CD4-positive, alpha-beta memory T cell (primary cell): ENCODE measurements at regions not wholly inside any gene's neighbourhood (a gene's known extent, or its start where the extent isn't known, plus 50 kb on each side); places are given as distances from the start of the nearest gene placed in this dataset.

Source experiments
- CTCF ChIA-PET: fragments of 350-600 bp; sonication (Branson Sonifier 250); formaldehyde crosslinking; loops from one replicate; lab custom pipeline; 2021; ENCODE audit warnings: inconsistent platforms; ENCODE audit not compliant: partially characterized antibody; lab: Charles Lee
- POLR2A ChIA-PET: fragments of 350-600 bp; sonication (Branson Sonifier 250); formaldehyde crosslinking; loops from one replicate; lab custom pipeline; 2021; ENCODE audit not compliant: partially characterized antibody; lab: Charles Lee
- DNase-seq, 5 donors: peaks; one replicate each; pipeline versions ENCODE4 v3.0.0 to v3.0.0-alpha.2; 2020 to 2022; ENCODE audit warnings: mixed read lengths in 1 of 5
- H3K27ac ChIP-seq: one replicate; pipeline ENCODE4 v1.7.0; 2013; ENCODE audit warnings: low read depth, low read length
- H3K27me3 ChIP-seq: 2 replicates; pipeline ENCODE4 v1.7.0; 2013; ENCODE audit warnings: mild to moderate bottlenecking, low read length, moderate library complexity; ENCODE audit not compliant: insufficient read depth
- H3K36me3 ChIP-seq: 2 replicates; pipeline ENCODE4 v1.7.0; 2013; ENCODE audit warnings: mild to moderate bottlenecking, low read length, moderate library complexity; ENCODE audit not compliant: insufficient read depth
- H3K4me1 ChIP-seq: 2 replicates; pipeline ENCODE4 v1.7.0; 2013; ENCODE audit warnings: mild to moderate bottlenecking, low read length, moderate library complexity; ENCODE audit not compliant: insufficient read depth
- H3K4me3 ChIP-seq, 2 donors: one replicate each; pipeline ENCODE4 v1.7.0; 2013; ENCODE audit warnings: low read length in 2 of 2, mild to moderate bottlenecking in 1 of 2
- H3K9me3 ChIP-seq, 2 donors: one replicate each; pipeline ENCODE4 v1.7.0; 2013; ENCODE audit warnings: low read length in 2 of 2, control low read depth in 1 of 2; ENCODE audit not compliant: control insufficient read depth in 1 of 2
- H3K27ac Mint-ChIP-seq, 7 donors: one replicate each; pipeline ENCODE4 v1.8.0; 2020 to 2021; ENCODE audit warnings: mixed read lengths in 7 of 7, mild to moderate bottlenecking in 6 of 7, inconsistent platforms in 3 of 7, moderate library complexity in 3 of 7
- H3K27me3 Mint-ChIP-seq, 2 donors: one replicate each; pipeline ENCODE4 v1.8.0; 2020 to 2021; ENCODE audit warnings: mixed read lengths in 2 of 2
- H3K36me3 Mint-ChIP-seq, 2 donors: one replicate each; pipeline ENCODE4 v1.8.0; 2020 to 2021; ENCODE audit warnings: mixed read lengths in 2 of 2, inconsistent platforms in 1 of 2, mild to moderate bottlenecking in 1 of 2
- H3K4me1 Mint-ChIP-seq, 4 donors: one replicate each; pipeline ENCODE4 v1.8.0; 2020 to 2021; ENCODE audit warnings: mixed read lengths in 4 of 4, mild to moderate bottlenecking in 1 of 4
- H3K4me3 Mint-ChIP-seq, 8 donors: one replicate each; pipeline ENCODE4 v1.8.0; 2020 to 2021; ENCODE audit warnings: mixed read lengths in 8 of 8, mild to moderate bottlenecking in 7 of 8, moderate library complexity in 6 of 8, inconsistent platforms in 3 of 8
- H3K9me3 Mint-ChIP-seq, 8 donors: one replicate each; pipeline ENCODE4 v1.8.0; 2020 to 2021; ENCODE audit warnings: mixed read lengths in 8 of 8, mild to moderate bottlenecking in 5 of 8, inconsistent platforms in 3 of 8, moderate library complexity in 1 of 8
- intact Hi-C: fragments of 100-400 bp; cut with micrococcal nuclease; formaldehyde crosslinking; loops from one replicate; pipeline ENCODE4 v1.15.1; 2023

DNA sequence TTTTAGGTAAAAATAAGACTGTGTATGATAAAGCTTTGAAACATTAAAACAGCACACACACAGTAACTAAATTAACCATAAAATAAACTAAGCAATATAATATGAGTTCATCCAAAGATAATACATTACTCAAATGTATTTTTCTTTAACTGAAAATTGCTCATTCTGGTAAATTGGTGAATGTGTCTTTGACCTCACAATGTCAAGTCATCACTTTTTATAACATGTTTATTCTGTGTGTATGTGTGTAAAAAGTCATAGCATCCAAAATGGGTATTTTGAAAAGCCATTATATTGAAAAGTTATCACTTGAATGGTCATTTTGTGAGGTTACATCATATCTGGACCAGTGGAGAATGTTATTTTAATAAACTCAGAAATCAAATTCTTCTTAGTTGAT is 724.6 kb downstream of the ADGRL2 start:
- no peak overlapping the region for H3K4me3 ChIP-seq
- Mint-ChIP-seq H3K27ac (no peak overlapping the region), H3K36me3 (no peaks in the 10 kb centered on the region), H3K4me3 (no peak overlapping the region), H3K4me1 (no peaks in the 10 kb centered on the region), H3K27me3 (no peaks in the 10 kb centered on the region), H3K9me3 (peaks cover 0 to 9% (median 2%) of the 10 kb centered on the region in 8 donors)
- CTCF ChIA-PET, result no interaction called here
- POLR2A ChIA-PET, result no interaction called here
- no peaks in the 10 kb centered on the region for H3K36me3 ChIP-seq
- intact Hi-C loops, result no loop called here
- H3K27ac ChIP-seq, result no peak overlapping the region
- H3K9me3 ChIP-seq, result no peaks in the 10 kb centered on the region
- no peaks in the 10 kb centered on the region for H3K4me1 ChIP-seq
- H3K27me3 ChIP-seq, result no peaks in the 10 kb centered on the region
- no peak for DNase-seq

DNA sequence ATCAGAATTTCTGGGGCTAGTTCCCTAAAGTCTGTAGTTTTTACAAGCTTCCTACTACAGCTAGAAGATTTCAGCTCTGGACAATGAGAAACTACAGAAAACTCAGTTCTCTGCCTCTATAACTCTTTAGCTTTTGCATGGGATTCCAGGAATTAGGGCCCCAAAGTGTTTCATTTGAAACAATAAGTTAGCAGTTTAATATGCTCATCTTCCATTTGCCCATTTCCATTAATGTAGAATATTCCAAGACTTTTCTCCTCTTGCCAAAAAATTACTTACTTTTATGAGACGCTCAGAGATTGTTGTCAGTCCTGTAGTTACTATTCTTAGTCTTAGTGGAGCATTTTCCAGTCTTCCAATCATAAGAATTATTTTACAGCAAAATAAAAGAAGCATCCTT is 719.9 kb downstream of the ADGRL2 start:
- H3K4me3 ChIP-seq, result no peak overlapping the region
- DNase-seq, result no peak
- no peaks in the 10 kb centered on the region for H3K36me3 Mint-ChIP-seq
- H3K4me3 Mint-ChIP-seq, result no peak overlapping the region
- H3K9me3 ChIP-seq, result no peaks in the 10 kb centered on the region
- H3K4me1 Mint-ChIP-seq, result no peaks in the 10 kb centered on the region
- H3K4me1 ChIP-seq, result no peaks in the 10 kb centered on the region
- intact Hi-C loops, result no loop called here
- H3K27ac ChIP-seq, result no peak overlapping the region
- H3K36me3 ChIP-seq, result no peaks in the 10 kb centered on the region
- CTCF ChIA-PET, result interaction anchor here (1.0 kb wide), 1 partner anchor 39 kb away, joined by 3 read pairs; no protein-coding TSS in a partner anchor
- H3K27ac Mint-ChIP-seq, result no peak overlapping the region
- peaks cover 0 to 3% (median 0%) of the 10 kb centered on the region in 8 donors for H3K9me3 Mint-ChIP-seq
- no peaks in the 10 kb centered on the region for H3K27me3 ChIP-seq
- POLR2A ChIA-PET, result no interaction called here
- no peaks in the 10 kb centered on the region for H3K27me3 Mint-ChIP-seq

DNA sequence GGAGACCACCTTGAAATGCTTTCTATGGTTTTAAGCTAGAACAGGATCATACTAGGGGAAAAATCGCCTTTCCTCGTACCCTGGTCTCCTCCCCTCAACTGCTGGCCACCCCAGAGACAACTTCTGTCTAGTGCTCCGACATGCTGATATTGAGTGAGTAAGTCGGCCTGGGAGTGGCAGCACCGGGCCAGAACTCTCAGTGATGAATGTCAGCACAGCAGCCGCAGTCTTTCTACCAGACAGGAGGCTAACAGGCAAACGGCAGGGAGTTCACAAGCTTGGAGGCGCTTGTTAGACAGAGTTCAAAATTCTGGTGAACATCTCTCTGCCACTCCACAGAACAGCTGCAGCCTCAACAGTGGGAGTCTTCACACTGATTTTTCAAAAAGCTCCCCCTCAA is 716.9 kb downstream of the ADGRL2 start:
- DNase-seq, result no peak
- H3K4me1 ChIP-seq, result no peaks in the 10 kb centered on the region
- H3K27ac Mint-ChIP-seq, result no peak overlapping the region
- POLR2A ChIA-PET, result no interaction called here
- H3K4me3 ChIP-seq, result no peak overlapping the region
- no peaks in the 10 kb centered on the region for H3K27me3 Mint-ChIP-seq
- H3K9me3 Mint-ChIP-seq, result peaks cover 0 to 3% (median 0%) of the 10 kb centered on the region in 8 donors
- intact Hi-C loops, result no loop called here
- no peak overlapping the region for H3K4me3 Mint-ChIP-seq
- no peaks in the 10 kb centered on the region for H3K9me3 ChIP-seq
- no peak overlapping the region for H3K27ac ChIP-seq
- H3K27me3 ChIP-seq, result no peaks in the 10 kb centered on the region
- no peaks in the 10 kb centered on the region for H3K4me1 Mint-ChIP-seq
- CTCF ChIA-PET, result no interaction called here
- H3K36me3 ChIP-seq, result no peaks in the 10 kb centered on the region
- H3K36me3 Mint-ChIP-seq, result no peaks in the 10 kb centered on the region

DNA sequence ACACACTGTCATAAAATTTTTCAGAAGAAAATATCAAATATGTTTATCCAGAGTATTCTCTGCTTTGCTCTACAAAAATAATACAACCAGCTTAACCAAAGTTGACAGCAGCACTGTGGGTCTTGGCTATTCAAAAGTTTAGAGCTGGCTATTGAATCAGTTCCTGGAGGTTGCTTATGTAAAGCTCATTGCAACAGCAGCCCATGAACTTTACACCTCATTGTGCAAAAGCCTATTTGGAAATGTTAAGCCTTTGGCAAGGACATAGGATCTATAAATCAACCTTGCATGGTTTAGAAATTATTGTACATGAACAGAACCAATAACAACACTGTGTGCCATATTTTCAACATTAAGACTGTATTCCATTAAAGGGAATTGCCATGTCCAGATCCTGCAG is 714.9 kb downstream of the ADGRL2 start:
- no peaks in the 10 kb centered on the region for H3K27me3 Mint-ChIP-seq

DNA sequence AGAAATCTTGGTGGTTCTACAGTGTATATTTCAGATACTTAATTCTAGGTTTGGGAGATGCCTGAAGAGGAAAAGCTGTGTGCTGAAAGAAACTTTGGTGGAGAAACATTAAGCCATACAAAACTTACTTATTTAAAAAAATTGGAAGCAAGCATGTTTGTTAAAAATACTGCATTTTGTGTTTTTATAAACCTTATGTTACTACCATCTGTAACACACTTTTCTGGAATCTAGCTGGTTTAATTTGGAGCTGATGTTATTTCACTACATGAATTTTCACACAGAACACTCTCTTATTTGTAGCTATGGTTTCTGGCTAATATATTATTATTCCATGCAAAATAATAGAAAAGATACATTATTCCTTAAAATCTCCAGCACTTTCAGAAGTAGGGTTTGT is 710.7 kb downstream of the ADGRL2 start:
- intact Hi-C loops, result no loop called here
- ChIA-PET CTCF (no interaction called here), POLR2A (no interaction called here)
- no peaks in the 10 kb centered on the region for H3K27me3 ChIP-seq
- H3K27ac Mint-ChIP-seq, result no peak overlapping the region
- H3K4me1 Mint-ChIP-seq, result no peaks in the 10 kb centered on the region
- no peaks in the 10 kb centered on the region for H3K4me1 ChIP-seq
- no peaks in the 10 kb centered on the region for H3K27me3 Mint-ChIP-seq
- no peaks in the 10 kb centered on the region for H3K36me3 Mint-ChIP-seq
- peaks cover 0 to 9% (median 0%) of the 10 kb centered on the region in 8 donors for H3K9me3 Mint-ChIP-seq
- H3K36me3 ChIP-seq, result no peaks in the 10 kb centered on the region
- H3K4me3 Mint-ChIP-seq, result no peak overlapping the region
- no peak overlapping the region for H3K27ac ChIP-seq
- no peak overlapping the region for H3K4me3 ChIP-seq
- no peak for DNase-seq
- H3K9me3 ChIP-seq, result no peaks in the 10 kb centered on the region

More for the DNA sequence above, 714.9 kb downstream of the ADGRL2 start:
- Mint-ChIP-seq H3K9me3 (peaks cover 0 to 4% (median 0%) of the 10 kb centered on the region in 8 donors), H3K4me1 (no peaks in the 10 kb centered on the region), H3K27ac (no peak overlapping the region), H3K36me3 (no peaks in the 10 kb centered on the region), H3K4me3 (no peak overlapping the region)
- no peak for DNase-seq
- ChIA-PET POLR2A (no interaction called here), CTCF (no interaction called here)
- Histone ChIP-seq H3K27ac (no peak overlapping the region), H3K9me3 (no peaks in the 10 kb centered on the region), H3K36me3 (no peaks in the 10 kb centered on the region), H3K4me3 (no peak overlapping the region), H3K27me3 (no peaks in the 10 kb centered on the region), H3K4me1 (no peaks in the 10 kb centered on the region)
- intact Hi-C loops, result no loop called here

DNA sequence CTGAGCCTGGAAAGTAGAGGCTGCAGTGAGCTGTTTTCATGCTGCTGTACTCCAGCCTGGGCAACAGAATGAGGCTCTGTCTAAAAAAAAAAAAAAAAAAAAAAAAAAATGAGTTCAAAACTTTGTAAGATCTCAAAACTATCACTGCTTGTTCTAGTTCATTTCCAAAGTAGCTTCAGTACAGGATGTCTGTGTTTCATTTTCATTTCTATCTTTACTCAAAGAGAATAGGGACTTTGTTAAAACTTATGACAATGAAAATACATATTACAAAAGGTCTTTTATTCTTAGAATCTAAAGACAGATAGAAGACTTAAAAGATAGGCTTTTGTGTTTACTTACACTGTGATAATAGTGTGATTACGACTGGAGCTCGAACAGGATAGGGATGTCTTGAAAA is 709.7 kb downstream of the ADGRL2 start:
- Mint-ChIP-seq H3K27ac (no peak overlapping the region), H3K9me3 (peaks cover 0 to 13% (median 1%) of the 10 kb centered on the region in 8 donors), H3K36me3 (no peaks in the 10 kb centered on the region), H3K27me3 (no peaks in the 10 kb centered on the region), H3K4me1 (no peaks in the 10 kb centered on the region), H3K4me3 (no peak overlapping the region)
- Histone ChIP-seq H3K27me3 (no peaks in the 10 kb centered on the region), H3K4me3 (no peak overlapping the region), H3K9me3 (no peaks in the 10 kb centered on the region), H3K4me1 (no peaks in the 10 kb centered on the region), H3K36me3 (no peaks in the 10 kb centered on the region), H3K27ac (no peak overlapping the region)
- no peak for DNase-seq
- ChIA-PET POLR2A (no interaction called here), CTCF (no interaction called here)
- intact Hi-C loops, result no loop called here

DNA sequence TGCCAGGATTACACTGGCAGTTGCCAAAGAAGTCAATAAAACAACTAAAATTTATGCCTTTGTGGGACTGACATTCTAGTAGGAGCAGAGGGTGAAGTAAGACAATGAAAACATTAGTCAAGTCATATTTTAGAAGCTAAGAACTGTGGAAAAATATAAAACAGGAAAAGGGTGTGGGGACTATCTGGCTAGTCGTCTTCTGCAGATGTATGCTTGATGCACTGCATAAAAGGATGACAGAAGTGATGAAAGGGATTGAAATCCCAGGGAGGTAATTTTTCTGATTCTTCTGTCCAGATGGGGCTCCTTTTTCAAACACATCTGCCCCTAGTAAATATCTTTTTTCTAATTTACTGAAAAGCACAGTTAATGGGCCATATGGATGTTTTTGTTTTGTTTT is 706.3 kb downstream of the ADGRL2 start:
- H3K27ac Mint-ChIP-seq, result no peak overlapping the region
- no peak overlapping the region for H3K4me3 Mint-ChIP-seq
- Histone ChIP-seq H3K36me3 (no peaks in the 10 kb centered on the region), H3K4me3 (no peak overlapping the region), H3K9me3 (no peaks in the 10 kb centered on the region), H3K27ac (no peak overlapping the region), H3K4me1 (no peaks in the 10 kb centered on the region), H3K27me3 (no peaks in the 10 kb centered on the region)
- H3K9me3 Mint-ChIP-seq, result peaks cover 0 to 17% (median 2%) of the 10 kb centered on the region in 8 donors
- ChIA-PET POLR2A (no interaction called here), CTCF (no interaction called here)
- no peaks in the 10 kb centered on the region for H3K4me1 Mint-ChIP-seq
- no peaks in the 10 kb centered on the region for H3K36me3 Mint-ChIP-seq
- intact Hi-C loops, result no loop called here
- DNase-seq, result no peak
- no peaks in the 10 kb centered on the region for H3K27me3 Mint-ChIP-seq

DNA sequence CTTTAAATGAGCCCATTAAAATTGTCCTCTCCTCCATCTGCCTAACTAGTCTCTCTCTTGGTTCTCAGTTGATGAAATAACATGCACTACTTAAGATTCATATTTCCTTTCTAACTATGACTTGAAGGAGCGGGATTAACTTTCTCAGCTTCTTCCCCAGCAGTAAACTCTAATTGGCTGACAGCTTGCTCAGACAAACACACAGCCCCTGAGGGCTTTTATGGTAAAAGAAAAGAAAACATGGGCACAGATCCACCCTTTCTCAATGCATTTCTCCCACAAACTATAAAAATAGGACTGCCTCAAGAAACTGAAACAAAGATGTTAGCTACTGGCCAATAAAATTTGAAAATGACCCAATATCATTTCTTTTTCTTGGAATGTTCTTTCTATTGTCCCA is 703.1 kb downstream of the ADGRL2 start:
- no peaks in the 10 kb centered on the region for H3K4me1 Mint-ChIP-seq

More for the DNA sequence above, 703.1 kb downstream of the ADGRL2 start:
- DNase-seq, result no peak
- H3K36me3 Mint-ChIP-seq, result no peaks in the 10 kb centered on the region
- ChIA-PET CTCF (no interaction called here), POLR2A (no interaction called here)
- Histone ChIP-seq H3K36me3 (no peaks in the 10 kb centered on the region), H3K27ac (no peak overlapping the region), H3K4me1 (no peaks in the 10 kb centered on the region), H3K27me3 (no peaks in the 10 kb centered on the region), H3K4me3 (no peak overlapping the region), H3K9me3 (no peaks in the 10 kb centered on the region)
- no peak overlapping the region for H3K27ac Mint-ChIP-seq
- intact Hi-C loops, result no loop called here
- H3K4me3 Mint-ChIP-seq, result no peak overlapping the region
- H3K9me3 Mint-ChIP-seq, result peaks cover 0 to 13% (median 3%) of the 10 kb centered on the region in 8 donors
- no peaks in the 10 kb centered on the region for H3K27me3 Mint-ChIP-seq
